IMR-90 (cell line): ENCODE measurements at regions not wholly inside any gene's neighbourhood (a gene's known extent, or its start where the extent isn't known, plus 50 kb on each side); places are given as distances from the start of the nearest gene placed in this dataset.

Source experiments
- ATAC-seq: fragments of 200-7000 bp; cut with Tn5 transposase; 2 replicates; pipeline ENCODE4 v1.9.1; 2020; ENCODE audit warnings: low read depth, mild to moderate bottlenecking, moderate library complexity
- BruUV-seq: library from RNA; stranded (reverse); fragments of 400-500 nt; replicated peaks from 2 replicates; lab custom pipeline; 2021; lab: Mats Ljungman, UMichigan
- CTCF ChIA-PET: fragments of 300-600 bp; formaldehyde crosslinking; extraction: SDS; loops from one replicate; lab custom pipeline; 2021; ENCODE audit warnings: antibody characterized with exemption; lab: Yijun Ruan, JAX
- POLR2A ChIA-PET: fragments of 300-600 bp; sonication (Branson Sonifier 250); formaldehyde crosslinking; loops from one replicate; lab custom pipeline; 2022; ENCODE audit warnings: antibody characterized with exemption; ENCODE audit not compliant: unreplicated experiment; lab: Charles Lee
- DNase-seq: peaks from one replicate; pipeline ENCODE4 v3.0.0; 2013
- H2AFZ ChIP-seq: replicated peaks from 2 replicates; pipeline ENCODE3; 2013; ENCODE audit warnings: low read length, mild to moderate bottlenecking; ENCODE audit not compliant: poor library complexity
- H2AK5ac ChIP-seq: 2 replicates; pipeline ENCODE4 v1.6.1; 2013; ENCODE audit warnings: low read depth, low read length, inconsistent platforms
- H2AK9ac ChIP-seq: replicated peaks from 2 replicates; pipeline ENCODE3; 2013; ENCODE audit warnings: mild to moderate bottlenecking, low read depth, low read length, moderate library complexity; ENCODE audit not compliant: poor library complexity
- H2BK120ac ChIP-seq: 2 replicates; pipeline ENCODE4 v1.6.1; 2013; ENCODE audit warnings: low read depth, low read length, inconsistent platforms
- H2BK15ac ChIP-seq: 3 replicates; pipeline ENCODE4 v1.6.1; 2013; ENCODE audit warnings: low read depth, low read length, inconsistent platforms
- H2BK20ac ChIP-seq: 2 replicates; pipeline ENCODE4 v1.6.1; 2013; ENCODE audit warnings: low read depth, mild to moderate bottlenecking, inconsistent platforms, low read length, moderate library complexity
- H2BK5ac ChIP-seq: 2 replicates; pipeline ENCODE4 v1.6.1; 2013; ENCODE audit warnings: mild to moderate bottlenecking, low read depth, low read length, inconsistent platforms; ENCODE audit not compliant: poor library complexity, severe bottlenecking
- H3K14ac ChIP-seq: replicated peaks from 2 replicates; pipeline ENCODE4 v1.6.1; 2013; ENCODE audit warnings: low read depth, low read length, inconsistent platforms
- H3K18ac ChIP-seq: 2 replicates; pipeline ENCODE4 v1.6.1; 2013; ENCODE audit warnings: low read depth, low read length, control low read depth
- H3K23ac ChIP-seq: 2 replicates; pipeline ENCODE4 v1.6.1; 2013; ENCODE audit warnings: low read depth, low read length, inconsistent platforms
- H3K27ac ChIP-seq: 2 replicates; pipeline ENCODE4 v1.5.1; 2013; ENCODE audit warnings: mild to moderate bottlenecking, control low read depth, low read length; ENCODE audit not compliant: insufficient read depth
- H3K27me3 ChIP-seq: 2 replicates; pipeline ENCODE4 v1.6.1; 2013; ENCODE audit warnings: low read length; ENCODE audit not compliant: control insufficient read depth, insufficient read depth
- H3K36me3 ChIP-seq: 2 replicates; pipeline ENCODE4 v1.6.1; 2013; ENCODE audit warnings: low read length, mixed read lengths; ENCODE audit not compliant: control insufficient read depth, insufficient read depth
- H3K4ac ChIP-seq: 2 replicates; pipeline ENCODE4 v1.6.1; 2013; ENCODE audit warnings: low read depth, low read length, inconsistent platforms
- H3K4me1 ChIP-seq: 2 replicates; pipeline ENCODE4 v1.6.1; 2013; ENCODE audit warnings: low read length, mixed read lengths; ENCODE audit not compliant: control insufficient read depth, insufficient read depth
- H3K4me2 ChIP-seq: 2 replicates; pipeline ENCODE4 v1.6.1; 2013; ENCODE audit warnings: low read depth, mild to moderate bottlenecking, control low read depth, low read length, moderate library complexity
- H3K4me3 ChIP-seq: 2 replicates; pipeline ENCODE4 v1.5.1; 2013; ENCODE audit warnings: low read depth, mild to moderate bottlenecking, control low read depth, low read length, moderate library complexity; ENCODE audit not compliant: insufficient read depth
- H3K56ac ChIP-seq: 2 replicates; pipeline ENCODE4 v1.6.1; 2013; ENCODE audit warnings: low read length, inconsistent platforms; ENCODE audit not compliant: insufficient read depth; ENCODE audit errors: extremely low read depth
- H3K79me1 ChIP-seq, 2 experiments: 2 replicates each; pipeline ENCODE4 v1.6.1; 2013; ENCODE audit warnings: low read length in 2 of 2, inconsistent platforms in 1 of 2, low read depth in 1 of 2
- H3K9ac ChIP-seq: 2 replicates; pipeline ENCODE4 v1.6.1; 2013; ENCODE audit warnings: low read depth, low read length, control low read depth
- H3K9me1 ChIP-seq: 2 replicates; pipeline ENCODE4 v1.6.1; 2013; ENCODE audit warnings: low read length, inconsistent platforms; ENCODE audit not compliant: insufficient read depth
- H3K9me3 ChIP-seq: 2 replicates; pipeline ENCODE4 v1.6.1; 2013; ENCODE audit warnings: low read length; ENCODE audit not compliant: control insufficient read depth, insufficient read depth
- H4K20me1 ChIP-seq: 2 replicates; pipeline ENCODE4 v1.6.1; 2013; ENCODE audit warnings: low read length, inconsistent platforms; ENCODE audit not compliant: insufficient read depth
- H4K5ac ChIP-seq: 2 replicates; pipeline ENCODE4 v1.6.1; 2013; ENCODE audit warnings: mild to moderate bottlenecking, low read depth, low read length, control low read depth
- H4K8ac ChIP-seq, 2 experiments: 2 replicates each; pipeline ENCODE4 v1.6.1; 2013; ENCODE audit warnings: low read depth in 2 of 2, low read length in 2 of 2, control low read depth in 1 of 2, inconsistent platforms in 1 of 2
- H4K91ac ChIP-seq: 2 replicates; pipeline ENCODE4 v1.6.1; 2013; ENCODE audit warnings: low read depth, low read length, inconsistent platforms; ENCODE audit not compliant: insufficient read depth
- BHLHE40 ChIP-seq: fragments of 150-350 bp; IDR thresholded peaks from 2 replicates; pipeline ENCODE4 v1.6.1; 2016; ENCODE audit warnings: mild to moderate bottlenecking, low read depth, low read length
- CEBPB ChIP-seq: IDR thresholded peaks from 2 replicates; pipeline ENCODE4 v1.6.1; 2012; ENCODE audit warnings: low read depth, low read length, improper control_type of control experiment
- CHD1 ChIP-seq: IDR thresholded peaks from 2 replicates; pipeline ENCODE4 v1.6.1; 2012; ENCODE audit warnings: low read depth, low read length, improper control_type of control experiment
- CTCF ChIP-seq: conservative IDR thresholded peaks from 2 replicates; pipeline ENCODE4 v1.5.1; 2012; ENCODE audit warnings: mild to moderate bottlenecking, low read depth, low read length, improper control_type of control experiment
- FOS ChIP-seq: fragments of 150-350 bp; IDR thresholded peaks from 2 replicates; pipeline ENCODE4 v1.6.1; 2016; ENCODE audit warnings: low read depth, low read length
- MAFK ChIP-seq: IDR thresholded peaks from 2 replicates; pipeline ENCODE4 v1.6.1; 2012; ENCODE audit warnings: low read depth, low read length, improper control_type of control experiment
- MAZ ChIP-seq: IDR thresholded peaks from 2 replicates; pipeline ENCODE4 v1.6.1; 2012; ENCODE audit warnings: low read depth, mild to moderate bottlenecking, low read length, improper control_type of control experiment, moderate library complexity, borderline replicate concordance
- MXI1 ChIP-seq: IDR thresholded peaks from 2 replicates; pipeline ENCODE4 v1.6.1; 2012; ENCODE audit warnings: low read depth, mild to moderate bottlenecking, low read length, moderate library complexity, borderline replicate concordance
- NFE2L2 ChIP-seq: fragments of 150-350 bp; IDR thresholded peaks from 2 replicates; pipeline ENCODE4 v1.6.1; 2016; ENCODE audit warnings: low read depth, mild to moderate bottlenecking, low read length
- POLR2A ChIP-seq: IDR thresholded peaks from 2 replicates; pipeline ENCODE4 v1.6.1; 2012; ENCODE audit warnings: mild to moderate bottlenecking, low read depth, low read length
- RAD21 ChIP-seq: IDR thresholded peaks from 2 replicates; pipeline ENCODE4 v1.6.1; 2012; ENCODE audit warnings: low read length, improper control_type of control experiment
- RCOR1 ChIP-seq: IDR thresholded peaks from 2 replicates; pipeline ENCODE4 v1.6.1; 2012; ENCODE audit warnings: mild to moderate bottlenecking, low read length, improper control_type of control experiment; ENCODE audit not compliant: insufficient replicate concordance
- RFX5 ChIP-seq: IDR thresholded peaks from 2 replicates; pipeline ENCODE4 v1.8.0; 2012; ENCODE audit warnings: low read depth, mild to moderate bottlenecking, low read length, moderate library complexity
- SMC3 ChIP-seq: fragments of 150-350 bp; IDR thresholded peaks from 2 replicates; pipeline ENCODE4 v1.6.1; 2016; ENCODE audit warnings: low read depth, mild to moderate bottlenecking, antibody characterized with exemption, low read length, moderate library complexity
- USF2 ChIP-seq: fragments of 150-350 bp; IDR thresholded peaks from 2 replicates; pipeline ENCODE4 v1.6.1; 2017; ENCODE audit warnings: mild to moderate bottlenecking, antibody characterized with exemption, low read length, low read depth
- WGBS, 2 experiments: methylation state at CpG; one replicate each; pipeline versions ENCODE4 v1.1.5 to v1.1.7; 2013; ENCODE audit warnings: missing lambda C conversion rate in 2 of 2; ENCODE audit not compliant: insufficient read length in 1 of 2; ENCODE audit errors: extremely low coverage in 2 of 2; 5-methylcytosine and 5-hydroxymethylcytosine counted together
- dilution Hi-C: fragments of 300-500 bp; cut with HindIII; formaldehyde crosslinking; loops from one replicate; pipeline ENCODE4 v1.14.3; 2018; ENCODE audit warnings: low sequenced_read_pairs; ENCODE audit not compliant: unreplicated experiment
- in situ Hi-C: fragments of 300-500 bp; cut with MboI; formaldehyde crosslinking; loops from 3 replicates; pipeline ENCODE4 v1.14.3; 2019; ENCODE audit warnings: low sequenced_read_pairs, inconsistent platforms, mixed read lengths
- intact Hi-C: fragments of 100-400 bp; cut with micrococcal nuclease; formaldehyde crosslinking; loops from 2 replicates; pipeline ENCODE4 v1.10.0; 2022

- in situ Hi-C loops (no loop called here), dilution Hi-C loops (no loop called here), intact Hi-C loops (no loop called here)
- H3K23ac ChIP-seq = no peak overlapping the region
- no peak overlapping the region for H3K4me2 ChIP-seq
- H2AK9ac ChIP-seq = no peak overlapping the region
- H3K14ac ChIP-seq = no peak overlapping the region
- no peak overlapping the region for H3K4ac ChIP-seq
- no peaks in the 10 kb centered on the region for H3K27me3 ChIP-seq
- no peak for DNase-seq
- no peak for TF ChIP-seq RCOR1
- no peak for TF ChIP-seq MXI1
- no peak for TF ChIP-seq MAZ
- no peak for TF ChIP-seq SMC3
- no peak for TF ChIP-seq RAD21
- no peak for TF ChIP-seq CEBPB
- TF ChIP-seq CHD1 = no peak
- no peak for TF ChIP-seq MAFK
- no peak for TF ChIP-seq FOS
- TF ChIP-seq USF2 = no peak
- TF ChIP-seq RFX5 = no peak
- TF ChIP-seq CTCF = no peak
- TF ChIP-seq BHLHE40 = no peak
- TF ChIP-seq POLR2A = no peak
- TF ChIP-seq NFE2L2 = no peak
- no peak overlapping the region for H4K8ac ChIP-seq
- POLR2A ChIA-PET = no interaction called here
- no peak for ATAC-seq
- H2BK20ac ChIP-seq = no peak overlapping the region
- H3K27ac ChIP-seq = no peak overlapping the region
- H4K20me1 ChIP-seq = no peaks in the 10 kb centered on the region
- H3K9ac ChIP-seq = no peak overlapping the region
- H3K9me3 ChIP-seq = no peaks in the 10 kb centered on the region
- no peak overlapping the region for H2AK5ac ChIP-seq
- H4K91ac ChIP-seq = no peak overlapping the region
- H2BK5ac ChIP-seq = no peak overlapping the region
- H2BK120ac ChIP-seq = no peak overlapping the region
- H2AFZ ChIP-seq = no peak overlapping the region
- no peaks in the 10 kb centered on the region for H3K36me3 ChIP-seq
- H3K79me1 ChIP-seq = no peaks in the 10 kb centered on the region
- CTCF ChIA-PET = interaction anchor here (0.7 kb wide), 1 partner anchor 422 kb away, joined by 6 read pairs; no protein-coding TSS in a partner anchor
- H4K5ac ChIP-seq = no peak overlapping the region
- H3K18ac ChIP-seq = no peak overlapping the region
- BruUV-seq = no TSS peak
- H3K9me1 ChIP-seq = no peaks in the 10 kb centered on the region
- H3K4me3 ChIP-seq = no peak overlapping the region
- no peak overlapping the region for H3K56ac ChIP-seq
- H2BK15ac ChIP-seq = no peak overlapping the region
- H3K4me1 ChIP-seq = no peaks in the 10 kb centered on the region
- no CpG with 5 or more reads among the region's 24 CpGs for WGBS, 2 experiments
These were observed 458.4 kb upstream of the NDST3 start for GRCh38 chr4:117575850-117576249.
